ENCODE measurements at regions not wholly inside any gene's neighbourhood (a gene's known extent, or its start where the extent isn't known, plus 50 kb on each side); places are given as distances from the start of the nearest gene placed in this dataset.

GRCh38 chrX:27924718-27925117 lies 56.5 kb downstream of the DCAF8L1 start:
- no peak overlapping the region for H3K27ac ChIP-seq
- DNase-seq (ENCODE audit: low read depth, low spot score) = no peak

DNA sequence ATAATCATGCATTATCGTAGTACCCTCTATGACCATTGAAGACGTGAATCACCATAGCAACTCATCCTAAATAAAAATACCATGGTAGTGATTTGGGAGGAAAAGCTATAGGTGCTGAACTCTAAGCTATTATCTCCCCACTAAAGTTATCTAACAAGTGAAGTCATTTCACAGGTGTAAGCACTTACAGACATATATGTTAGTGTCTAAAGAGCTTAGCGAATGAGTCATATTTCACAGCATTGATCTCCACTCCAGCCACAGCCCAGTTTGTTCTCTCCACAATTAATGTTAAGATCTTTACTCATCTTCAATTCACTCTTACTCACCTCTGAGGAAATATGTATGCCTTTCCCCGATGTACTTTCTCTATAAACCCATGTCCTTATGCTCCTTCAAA lies 57.0 kb downstream of the DCAF8L1 start:
- no peak overlapping the region for H3K27ac ChIP-seq
- peak; percentile 22 for DNase-seq (ENCODE audit: low read depth, low spot score)

GRCh38 chrX:27918799-27919198 lies 62.5 kb downstream of the DCAF8L1 start:
- no peak for DNase-seq (ENCODE audit: low read depth, low spot score)
- no peak overlapping the region for H3K27ac ChIP-seq

DNA sequence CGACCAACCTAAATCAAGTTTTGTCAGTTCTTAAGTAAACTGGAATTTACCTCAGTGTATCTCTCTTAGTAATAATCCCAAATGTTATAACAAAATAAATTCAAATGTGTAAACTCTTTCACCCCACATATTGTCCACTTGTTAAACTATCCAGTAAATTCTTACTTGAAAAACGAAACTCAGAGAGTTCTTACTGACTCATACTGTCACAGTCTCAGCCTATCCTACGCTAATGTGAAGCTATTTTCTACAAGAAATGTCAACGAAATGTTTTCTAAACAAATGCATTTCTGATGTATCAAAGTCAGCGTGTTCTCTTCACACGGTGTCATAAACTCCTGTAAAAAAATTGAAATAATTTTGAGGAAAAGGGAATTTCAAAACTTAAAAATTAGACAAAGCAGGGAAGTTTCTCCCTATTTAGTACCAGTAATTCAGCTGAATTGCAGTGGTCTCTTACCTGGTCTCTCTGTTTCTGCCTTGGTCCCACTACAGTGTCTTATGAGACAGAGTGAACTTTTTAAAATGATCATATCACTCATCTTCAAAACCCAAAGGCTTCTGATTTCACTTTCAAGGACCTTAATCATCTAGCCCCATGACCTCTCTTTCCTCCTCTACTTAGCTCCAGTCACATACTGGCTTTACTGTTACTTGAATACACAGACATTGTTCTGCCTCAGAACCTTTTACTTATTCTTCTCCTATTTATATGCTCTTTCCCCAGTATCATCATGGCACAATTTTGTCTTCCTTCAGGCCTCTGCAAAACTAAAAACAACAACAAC lies 63.3 kb downstream of the DCAF8L1 start:
- H3K27ac ChIP-seq = no peak overlapping the region
- no peak for DNase-seq (ENCODE audit: low read depth, low spot score)

DNA sequence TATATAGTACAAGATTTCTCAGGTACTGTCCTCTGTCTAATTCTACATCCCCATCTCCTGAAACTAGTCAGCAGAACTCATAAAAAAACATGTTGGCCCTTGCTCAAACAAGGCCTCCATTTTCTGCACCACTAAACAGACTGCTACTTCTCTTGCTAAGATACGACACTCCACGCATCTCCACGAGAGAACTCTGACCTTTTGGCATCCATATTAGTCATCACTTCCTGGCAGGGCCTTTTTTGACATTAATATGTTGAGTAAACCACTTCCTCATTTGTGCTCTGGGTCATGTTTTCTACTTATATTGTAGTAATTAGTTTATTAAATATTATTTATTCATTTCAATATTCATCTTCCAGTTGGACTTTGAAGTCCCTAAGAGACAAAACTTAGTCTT lies 65.6 kb downstream of the DCAF8L1 start:
- no peak for DNase-seq (ENCODE audit: low read depth, low spot score)

GRCh38 chrX:27910412-27910811 lies 70.8 kb downstream of the DCAF8L1 start:
- no peak for DNase-seq (ENCODE audit: low read depth, low spot score)
- no peak overlapping the region for H3K27ac ChIP-seq

More for the DNA sequence above, 65.6 kb downstream of the DCAF8L1 start:
- no peak overlapping the region for H3K27ac ChIP-seq

GRCh38 chrX:27903960-27904359 lies 77.3 kb downstream of the DCAF8L1 start:
- DNase-seq (ENCODE audit: low read depth, low spot score) = no peak

GRCh38 chrX:27893871-27894270 lies 86.1 kb downstream of the MAGEB10 start:
- no peak overlapping the region for H3K27ac ChIP-seq

More at GRCh38 chrX:27903960-27904359, 77.3 kb downstream of the DCAF8L1 start:
- H3K27ac ChIP-seq = no peak overlapping the region

GRCh38 chrX:27893211-27893610 lies 85.4 kb downstream of the MAGEB10 start:
- no peak for DNase-seq (ENCODE audit: low read depth, low spot score)
- H3K27ac ChIP-seq = no peak overlapping the region

More at GRCh38 chrX:27893871-27894270, 86.1 kb downstream of the MAGEB10 start:
- DNase-seq (ENCODE audit: low read depth, low spot score) = no peak

DNA sequence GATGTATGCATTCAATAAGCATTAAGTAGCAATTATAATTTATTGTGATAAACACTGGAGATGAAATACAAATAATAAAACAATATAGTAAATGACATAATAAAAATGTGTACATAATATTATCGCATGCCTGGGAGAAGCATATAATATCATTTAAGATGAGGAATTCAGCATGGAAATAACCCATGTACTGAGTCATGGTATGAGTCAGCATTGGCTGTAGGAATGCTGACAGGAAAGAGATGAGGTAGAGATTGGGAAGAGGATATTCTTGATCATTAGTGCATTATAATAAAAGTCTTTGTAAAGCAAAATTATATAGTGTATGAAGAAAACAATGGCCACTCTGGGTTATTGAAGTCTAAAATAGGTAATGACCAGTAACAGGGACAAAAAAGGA lies 82.8 kb downstream of the MAGEB10 start:
- H3K27ac ChIP-seq = no peak overlapping the region
- DNase-seq (ENCODE audit: low read depth, low spot score) = no peak

DNA sequence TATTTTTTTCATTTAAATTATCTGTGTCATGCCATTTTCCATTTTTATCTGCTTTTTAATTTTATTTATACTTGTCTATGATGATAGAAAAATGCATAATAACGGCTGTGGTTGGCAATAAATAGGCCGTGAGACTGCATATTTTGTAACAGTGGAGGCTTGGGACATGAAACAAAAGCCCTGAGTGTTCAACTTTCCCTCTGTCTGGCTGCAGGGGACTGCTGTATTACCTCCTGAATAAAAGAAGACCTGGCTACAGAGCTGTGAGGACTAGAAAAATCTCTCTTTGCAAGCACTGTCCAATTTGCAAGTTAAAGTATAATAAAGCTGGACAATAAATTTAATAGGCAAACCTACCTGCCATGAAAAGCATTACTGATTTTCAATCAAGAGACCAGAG lies 82.1 kb downstream of the MAGEB10 start:
- H3K27ac ChIP-seq = no peak overlapping the region
- no peak for DNase-seq (ENCODE audit: low read depth, low spot score)

DNA sequence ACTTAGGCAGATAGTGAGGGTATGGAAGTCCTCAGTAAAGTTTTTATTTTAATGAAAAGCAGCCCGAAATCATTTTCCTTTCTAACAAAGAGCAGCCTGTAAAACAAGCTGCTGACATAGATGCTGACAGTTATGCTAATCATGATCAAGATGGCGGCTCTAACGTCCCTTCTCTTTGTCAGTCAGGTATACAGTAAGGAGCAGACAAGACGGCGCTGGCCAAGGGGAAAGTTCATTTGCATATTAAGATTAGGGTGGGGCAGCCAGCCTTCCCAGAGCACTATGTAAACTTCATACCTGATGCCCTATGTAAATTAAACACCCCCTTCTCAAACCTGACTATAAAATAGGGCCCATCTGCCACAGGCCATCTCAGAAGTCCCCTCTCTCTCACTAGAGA lies 76.9 kb downstream of the MAGEB10 start:
- no peak for DNase-seq (ENCODE audit: low read depth, low spot score)
- no peak overlapping the region for H3K27ac ChIP-seq

- no peak overlapping the region for H3K27ac ChIP-seq
- DNase-seq (ENCODE audit: low read depth, low spot score) = no peak
Observed at GRCh38 chrX:27883468-27884092, 75.8 kb downstream of the MAGEB10 start.

GRCh38 chrX:27882695-27883094 lies 74.9 kb downstream of the MAGEB10 start:
- H3K27ac ChIP-seq = no peak overlapping the region
- DNase-seq (ENCODE audit: low read depth, low spot score) = no peak

DNA sequence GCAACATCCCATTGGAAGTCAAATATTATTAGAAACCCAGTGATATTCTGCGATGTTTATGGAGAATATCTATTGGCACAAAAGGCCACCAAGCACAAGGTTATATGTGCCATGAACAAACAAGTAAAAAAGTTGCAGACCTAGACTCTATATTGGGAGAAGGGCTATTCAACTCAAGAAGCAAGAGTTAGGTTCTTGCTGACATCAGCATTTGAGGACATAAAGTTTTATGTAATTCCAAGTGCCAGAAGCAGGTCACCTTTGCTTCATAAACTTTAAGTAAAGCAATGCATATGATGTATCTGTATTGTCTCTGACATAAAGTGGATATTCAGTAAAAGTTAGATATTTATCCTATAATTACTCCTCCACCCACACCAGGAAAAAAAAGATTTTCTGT lies 71.1 kb downstream of the MAGEB10 start:
- H3K27ac ChIP-seq = no peak overlapping the region
- no peak for DNase-seq (ENCODE audit: low read depth, low spot score)
